SU-DHL-6 (cell line): ENCODE measurements at regions not wholly inside any gene's neighbourhood (a gene's known extent, or its start where the extent isn't known, plus 50 kb on each side); places are given as distances from the start of the nearest gene placed in this dataset.

Experiments
- CTCF ChIP-seq: fragments of 200-600 bp; sonication (generic); IDR thresholded peaks from one replicate; pipeline ENCODE4 v1.5.1; 2017; ENCODE audit warnings: antibody characterized with exemption, mild to moderate bottlenecking, low read length, moderate library complexity; ENCODE audit not compliant: insufficient read depth, poor library complexity, severe bottlenecking
- EZH2phosphoT487 ChIP-seq: fragments of 200-600 bp; sonication (generic), shearing (Covaris generic); conservative IDR thresholded peaks from 2 replicates; pipeline ENCODE4 v1.6.1; 2018; ENCODE audit warnings: mild to moderate bottlenecking, antibody characterized with exemption, low read length, moderate library complexity, mixed read lengths

GRCh38 chr19:32188921-32189320 lies 156.5 kb upstream of the ZNF507 start:
- TF ChIP-seq CTCF: no peak
- no peak for TF ChIP-seq EZH2phosphoT487
